OCI-LY7 (cell line): ENCODE measurements at regions not wholly inside any gene's neighbourhood (a gene's known extent, or its start where the extent isn't known, plus 50 kb on each side); places are given as distances from the start of the nearest gene placed in this dataset.

Experiments
- BruUV-seq: library from RNA; stranded (reverse); fragments of 400-500 nt; replicated peaks from 2 replicates; lab custom pipeline; 2021; lab: Mats Ljungman, UMichigan
- CTCF ChIA-PET: fragments of 300-600 bp; sonication (Branson Sonifier 250); formaldehyde crosslinking; loops from one replicate; lab custom pipeline; 2022; ENCODE audit warnings: antibody characterized with exemption; ENCODE audit not compliant: unreplicated experiment; lab: Charles Lee
- POLR2A ChIA-PET: fragments of 300-600 bp; sonication (Branson Sonifier 250); formaldehyde crosslinking; loops from one replicate; lab custom pipeline; 2022; ENCODE audit warnings: antibody characterized with exemption; lab: Charles Lee
- DNase-seq: peaks from one replicate; pipeline ENCODE4 v3.0.0-alpha.2; 2015; ENCODE audit warnings: low spot score
- H2AFZ ChIP-seq: fragments of 200-600 bp; sonication (generic), shearing (Covaris generic); 2 replicates; pipeline ENCODE4 v1.6.1; 2014; ENCODE audit warnings: mild to moderate bottlenecking, antibody characterized with exemption, low read length, moderate library complexity
- H3K27ac ChIP-seq: fragments of 200-600 bp; sonication (generic); 2 replicates; pipeline ENCODE4 v1.5.1; 2014; ENCODE audit warnings: mixed run types, low read depth, mild to moderate bottlenecking, moderate library complexity, low read length, inconsistent platforms; ENCODE audit not compliant: poor library complexity, severe bottlenecking
- H3K36me3 ChIP-seq: fragments of 200-600 bp; sonication (generic); 2 replicates; pipeline ENCODE4 v1.6.1; 2014; ENCODE audit warnings: mild to moderate bottlenecking, antibody characterized with exemption, low read length, moderate library complexity, mixed read lengths; ENCODE audit not compliant: insufficient read depth
- H3K4me1 ChIP-seq: fragments of 200-600 bp; sonication (generic); 2 replicates; pipeline ENCODE4 v1.5.1; 2014; ENCODE audit warnings: mild to moderate bottlenecking, low read length; ENCODE audit not compliant: insufficient read depth, poor library complexity, severe bottlenecking
- H3K4me2 ChIP-seq: fragments of 200-600 bp; sonication (generic); 2 replicates; pipeline ENCODE4 v1.6.1; 2014; ENCODE audit warnings: mild to moderate bottlenecking, low read length
- H3K4me3 ChIP-seq: fragments of 200-600 bp; sonication (generic); 2 replicates; pipeline ENCODE4 v1.5.1; 2014; ENCODE audit warnings: mild to moderate bottlenecking, low read depth, low read length; ENCODE audit not compliant: poor library complexity, severe bottlenecking
- H3K79me2 ChIP-seq: fragments of 200-600 bp; sonication (generic); 2 replicates; pipeline ENCODE4 v1.6.1; 2016; ENCODE audit warnings: low read depth, mild to moderate bottlenecking, low read length, moderate library complexity, mixed read lengths; ENCODE audit not compliant: insufficient read depth
- H3K9me2 ChIP-seq: fragments of 200-600 bp; sonication (generic); 2 replicates; pipeline ENCODE4 v1.6.1; 2016; ENCODE audit warnings: mild to moderate bottlenecking, low read length, mixed read lengths; ENCODE audit not compliant: insufficient read depth
- H3K9me3 ChIP-seq: fragments of 200-600 bp; sonication (generic); 2 replicates; pipeline ENCODE4 v1.6.1; 2014; ENCODE audit warnings: mild to moderate bottlenecking, mixed run types, low read length, mixed read lengths
- H4K20me1 ChIP-seq: fragments of 200-600 bp; sonication (generic); 2 replicates; pipeline ENCODE4 v1.6.1; 2014; ENCODE audit warnings: mild to moderate bottlenecking, antibody characterized with exemption, low read length, moderate library complexity, mixed read lengths; ENCODE audit not compliant: insufficient read depth
- EZH2phosphoT487 ChIP-seq: fragments of 200-600 bp; sonication (generic); IDR thresholded peaks from 2 replicates; pipeline ENCODE4 v1.6.1; 2018; ENCODE audit warnings: low read depth, borderline replicate concordance, mild to moderate bottlenecking, mixed run types, antibody characterized with exemption, low read length, moderate library complexity, mixed read lengths
- intact Hi-C: fragments of 100-400 bp; cut with micrococcal nuclease; formaldehyde crosslinking; loops from one replicate; pipeline ENCODE4 v1.10.0; 2022; ENCODE audit not compliant: unreplicated experiment
- TF ChIP-seq, protein P1 (sequence below): fragments of 200-600 bp; sonication (generic); conservative IDR thresholded peaks from 2 replicates; pipeline ENCODE4 v1.5.1; 2014; ENCODE audit warnings: mild to moderate bottlenecking, antibody characterized with exemption, low read length, moderate library complexity, mixed read lengths

- Histone ChIP-seq H3K27ac (no peak overlapping the region), H3K9me3 (no peaks in the 10 kb centered on the region), H3K4me2 (no peak overlapping the region), H3K79me2 (no peaks in the 10 kb centered on the region), H3K9me2 (no peaks in the 10 kb centered on the region), H2AFZ (no peak overlapping the region), H3K4me1 (no peaks in the 10 kb centered on the region), H3K36me3 (no peaks in the 10 kb centered on the region), H4K20me1 (no peaks in the 10 kb centered on the region), H3K4me3 (no peak overlapping the region)
- DNase-seq = no peak
- BruUV-seq = no TSS peak
- intact Hi-C loops = no loop called here
- TF ChIP-seq, protein P1, sequence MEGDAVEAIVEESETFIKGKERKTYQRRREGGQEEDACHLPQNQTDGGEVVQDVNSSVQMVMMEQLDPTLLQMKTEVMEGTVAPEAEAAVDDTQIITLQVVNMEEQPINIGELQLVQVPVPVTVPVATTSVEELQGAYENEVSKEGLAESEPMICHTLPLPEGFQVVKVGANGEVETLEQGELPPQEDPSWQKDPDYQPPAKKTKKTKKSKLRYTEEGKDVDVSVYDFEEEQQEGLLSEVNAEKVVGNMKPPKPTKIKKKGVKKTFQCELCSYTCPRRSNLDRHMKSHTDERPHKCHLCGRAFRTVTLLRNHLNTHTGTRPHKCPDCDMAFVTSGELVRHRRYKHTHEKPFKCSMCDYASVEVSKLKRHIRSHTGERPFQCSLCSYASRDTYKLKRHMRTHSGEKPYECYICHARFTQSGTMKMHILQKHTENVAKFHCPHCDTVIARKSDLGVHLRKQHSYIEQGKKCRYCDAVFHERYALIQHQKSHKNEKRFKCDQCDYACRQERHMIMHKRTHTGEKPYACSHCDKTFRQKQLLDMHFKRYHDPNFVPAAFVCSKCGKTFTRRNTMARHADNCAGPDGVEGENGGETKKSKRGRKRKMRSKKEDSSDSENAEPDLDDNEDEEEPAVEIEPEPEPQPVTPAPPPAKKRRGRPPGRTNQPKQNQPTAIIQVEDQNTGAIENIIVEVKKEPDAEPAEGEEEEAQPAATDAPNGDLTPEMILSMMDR = no peak
- POLR2A ChIA-PET = no interaction called here
- CTCF ChIA-PET = interaction anchor here (0.6 kb wide), 1 partner anchor 113 kb away, joined by 3 read pairs; no protein-coding TSS in a partner anchor
Observed at GRCh38 chr2:226495466-226496272, 304.0 kb downstream of the IRS1 start.

GRCh38 chr2:226491112-226491511 lies 308.5 kb downstream of the IRS1 start:
- CTCF ChIA-PET = no interaction called here
- Histone ChIP-seq H3K9me2 (no peaks in the 10 kb centered on the region), H3K4me1 (no peaks in the 10 kb centered on the region), H3K4me3 (no peak overlapping the region), H3K4me2 (no peak overlapping the region), H3K27ac (no peak overlapping the region), H2AFZ (no peak overlapping the region), H3K36me3 (no peaks in the 10 kb centered on the region), H3K9me3 (no peaks in the 10 kb centered on the region), H3K79me2 (no peaks in the 10 kb centered on the region), H4K20me1 (no peaks in the 10 kb centered on the region)
- intact Hi-C loops = no loop called here
- no TSS peak for BruUV-seq
- DNase-seq = no peak
- POLR2A ChIA-PET = no interaction called here
- TF ChIP-seq, protein P1 = no peak

- no TSS peak for BruUV-seq
- Histone ChIP-seq H3K27ac (no peak overlapping the region), H3K9me3 (no peaks in the 10 kb centered on the region), H3K36me3 (no peaks in the 10 kb centered on the region), H4K20me1 (no peaks in the 10 kb centered on the region), H2AFZ (no peak overlapping the region), H3K4me2 (no peak overlapping the region), H3K4me1 (no peaks in the 10 kb centered on the region), H3K79me2 (no peaks in the 10 kb centered on the region), H3K9me2 (no peaks in the 10 kb centered on the region), H3K4me3 (no peak overlapping the region)
- TF ChIP-seq, protein P1 = no peak
- no peak for TF ChIP-seq EZH2phosphoT487
- DNase-seq = no peak
- intact Hi-C loops = no loop called here
- ChIA-PET POLR2A (no interaction called here), CTCF (no interaction called here)
Observed at GRCh38 chr2:226489775-226490541, 309.7 kb downstream of the IRS1 start.
